PC-9 (cell line): ENCODE measurements at regions not wholly inside any gene's neighbourhood (a gene's known extent, or its start where the extent isn't known, plus 50 kb on each side); places are given as distances from the start of the nearest gene placed in this dataset.

ENCODE experiments used
- BruUV-seq: library from RNA; stranded (reverse); fragments of 400-500 nt; replicated peaks from 2 replicates; lab custom pipeline; 2021; lab: Mats Ljungman, UMichigan
- CTCF ChIA-PET: fragments of 300-600 bp; sonication (Branson Sonifier 250); formaldehyde crosslinking; loops from one replicate; lab custom pipeline; 2022; ENCODE audit warnings: antibody characterized with exemption; lab: Charles Lee
- POLR2A ChIA-PET: fragments of 300-600 bp; sonication (Branson Sonifier 250); formaldehyde crosslinking; loops from one replicate; lab custom pipeline; 2022; ENCODE audit warnings: antibody characterized with exemption; ENCODE audit not compliant: unreplicated experiment; lab: Charles Lee
- DNase-seq, 2 experiments: peaks; one replicate each; pipeline versions ENCODE4 v3.0.0 to v3.0.0-alpha.2; 2015 to 2022; ENCODE audit warnings: mixed read lengths in 1 of 2
- H2AFZ ChIP-seq: fragments of 200-600 bp; sonication (generic); 2 replicates; pipeline ENCODE4 v1.8.1; 2017; ENCODE audit warnings: antibody characterized with exemption
- H3F3A ChIP-seq: fragments of 200-600 bp; sonication (generic); 2 replicates; pipeline ENCODE4 v1.8.1; 2017; ENCODE audit warnings: antibody characterized with exemption, mild to moderate bottlenecking, low read depth; ENCODE audit not compliant: insufficient read depth
- H3K27ac ChIP-seq: fragments of 200-600 bp; sonication (generic); 2 replicates; pipeline ENCODE4 v1.6.1; 2016; ENCODE audit warnings: mixed run types
- H3K27me3 ChIP-seq: fragments of 200-600 bp; sonication (generic); 2 replicates; pipeline ENCODE4 v1.6.1; 2016; ENCODE audit warnings: low read depth, mixed run types; ENCODE audit not compliant: insufficient read depth
- H3K36me3 ChIP-seq: fragments of 200-600 bp; sonication (generic); 2 replicates; pipeline ENCODE4 v1.6.1; 2016; ENCODE audit warnings: low read depth, mixed run types
- H3K4me1 ChIP-seq: fragments of 200-600 bp; sonication (generic); replicated peaks from 2 replicates; pipeline ENCODE4 v1.6.1; 2016; ENCODE audit warnings: mixed run types; ENCODE audit not compliant: insufficient read depth
- H3K4me2 ChIP-seq: fragments of 200-600 bp; sonication (generic); 2 replicates; pipeline ENCODE4 v1.6.1; 2017; ENCODE audit warnings: mixed run types
- H3K4me3 ChIP-seq: fragments of 200-600 bp; sonication (generic); 2 replicates; pipeline ENCODE4 v1.6.1; 2016; ENCODE audit warnings: mixed run types
- H3K79me2 ChIP-seq: fragments of 200-600 bp; sonication (generic); 2 replicates; pipeline ENCODE4 v1.6.1; 2017; ENCODE audit warnings: low read depth, mixed run types
- H3K9me2 ChIP-seq: fragments of 200-600 bp; sonication (generic); 2 replicates; pipeline ENCODE4 v1.8.1; 2017; ENCODE audit warnings: mild to moderate bottlenecking; ENCODE audit not compliant: insufficient read depth
- H3K9me3 ChIP-seq: fragments of 200-600 bp; sonication (generic); 2 replicates; pipeline ENCODE4 v1.8.1; 2016; ENCODE audit warnings: low read depth; ENCODE audit not compliant: insufficient read depth
- H4K20me1 ChIP-seq: fragments of 200-600 bp; sonication (generic); 2 replicates; pipeline ENCODE4 v1.8.1; 2017; ENCODE audit not compliant: insufficient read depth
- EZH2 ChIP-seq: fragments of 200-600 bp; sonication (generic); IDR thresholded peaks from 2 replicates; pipeline ENCODE4 v1.8.0; 2017; ENCODE audit warnings: antibody characterized with exemption, low read depth
- intact Hi-C: fragments of 100-400 bp; cut with micrococcal nuclease; formaldehyde crosslinking; loops from one replicate; pipeline ENCODE4 v1.10.0; 2022; ENCODE audit not compliant: unreplicated experiment
- TF ChIP-seq, protein P1 (sequence below): fragments of 200-600 bp; sonication (generic); conservative IDR thresholded peaks from 2 replicates; pipeline ENCODE4 v1.6.1; 2017; ENCODE audit warnings: mixed run types, antibody characterized with exemption, mild to moderate bottlenecking, moderate library complexity

DNA sequence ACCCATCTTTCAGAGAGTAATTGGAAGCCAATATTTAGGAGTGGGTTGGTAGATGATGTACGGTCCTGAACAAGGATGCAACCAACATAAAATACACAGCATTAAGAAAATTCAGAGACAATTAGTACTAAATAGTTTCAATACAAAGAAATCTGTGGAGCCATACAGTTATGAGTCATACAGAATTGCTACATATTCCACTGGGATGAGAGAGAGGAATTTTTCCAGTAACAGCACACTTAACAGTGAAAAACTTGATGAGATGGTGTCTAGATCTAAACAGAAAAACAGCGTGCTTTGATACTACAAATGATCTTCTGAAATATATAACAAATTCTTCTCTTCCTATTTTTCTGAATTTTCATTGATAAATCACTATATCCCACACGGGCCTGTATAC, 1999.3 kb upstream of the CDH9 start:
- Histone ChIP-seq H3K27me3 (no peaks in the 10 kb centered on the region), H3K27ac (no peak overlapping the region), H3K4me3 (no peak overlapping the region), H3K79me2 (no peaks in the 10 kb centered on the region), H3K4me2 (no peak overlapping the region), H4K20me1 (no peaks in the 10 kb centered on the region), H3K4me1 (no peaks in the 10 kb centered on the region), H3K36me3 (no peaks in the 10 kb centered on the region), H3K9me2 (no peaks in the 10 kb centered on the region; the same call in 1 of the 2 replicates), H3K9me3 (no peaks in the 10 kb centered on the region), H3F3A (no peaks in the 10 kb centered on the region), H2AFZ (no peak overlapping the region)
- intact Hi-C loops, result no loop called here
- ChIA-PET POLR2A (no interaction called here), CTCF (no interaction called here)
- TF ChIP-seq, protein P1, sequence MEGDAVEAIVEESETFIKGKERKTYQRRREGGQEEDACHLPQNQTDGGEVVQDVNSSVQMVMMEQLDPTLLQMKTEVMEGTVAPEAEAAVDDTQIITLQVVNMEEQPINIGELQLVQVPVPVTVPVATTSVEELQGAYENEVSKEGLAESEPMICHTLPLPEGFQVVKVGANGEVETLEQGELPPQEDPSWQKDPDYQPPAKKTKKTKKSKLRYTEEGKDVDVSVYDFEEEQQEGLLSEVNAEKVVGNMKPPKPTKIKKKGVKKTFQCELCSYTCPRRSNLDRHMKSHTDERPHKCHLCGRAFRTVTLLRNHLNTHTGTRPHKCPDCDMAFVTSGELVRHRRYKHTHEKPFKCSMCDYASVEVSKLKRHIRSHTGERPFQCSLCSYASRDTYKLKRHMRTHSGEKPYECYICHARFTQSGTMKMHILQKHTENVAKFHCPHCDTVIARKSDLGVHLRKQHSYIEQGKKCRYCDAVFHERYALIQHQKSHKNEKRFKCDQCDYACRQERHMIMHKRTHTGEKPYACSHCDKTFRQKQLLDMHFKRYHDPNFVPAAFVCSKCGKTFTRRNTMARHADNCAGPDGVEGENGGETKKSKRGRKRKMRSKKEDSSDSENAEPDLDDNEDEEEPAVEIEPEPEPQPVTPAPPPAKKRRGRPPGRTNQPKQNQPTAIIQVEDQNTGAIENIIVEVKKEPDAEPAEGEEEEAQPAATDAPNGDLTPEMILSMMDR, result no peak
- no peak for TF ChIP-seq EZH2
- no TSS peak for BruUV-seq
- no peak for DNase-seq

DNA sequence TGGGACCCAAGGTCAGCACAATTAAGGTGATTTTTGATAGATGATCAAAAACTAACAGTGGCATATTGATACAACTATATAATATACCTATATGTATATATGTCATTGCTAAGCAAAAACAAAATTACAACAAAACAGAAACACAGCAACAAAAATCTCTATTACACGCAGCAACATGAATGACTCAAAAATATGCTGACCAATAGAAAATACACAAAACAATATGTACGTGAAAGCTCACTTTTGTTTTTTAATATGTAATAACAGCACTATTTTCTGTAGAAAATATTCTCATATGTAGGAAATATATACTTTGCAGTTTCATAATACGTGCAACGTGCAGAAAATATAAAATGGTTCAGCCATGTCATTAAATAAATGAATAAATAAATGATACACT, 1985.7 kb upstream of the CDH9 start:
- ChIA-PET POLR2A (no interaction called here), CTCF (no interaction called here)
- H3K36me3 ChIP-seq, result no peaks in the 10 kb centered on the region
- no peak overlapping the region for H3K27ac ChIP-seq
- H3K9me2 ChIP-seq, result no peaks in the 10 kb centered on the region
- H2AFZ ChIP-seq, result no peak overlapping the region
- BruUV-seq, result no TSS peak
- no peaks in the 10 kb centered on the region for H3K9me3 ChIP-seq
- no peaks in the 10 kb centered on the region for H3K4me1 ChIP-seq
- H4K20me1 ChIP-seq, result no peaks in the 10 kb centered on the region
- no peak for DNase-seq
- H3K27me3 ChIP-seq, result no peaks in the 10 kb centered on the region
- intact Hi-C loops, result no loop called here
- TF ChIP-seq, protein P1, result no peak
- H3F3A ChIP-seq, result no peaks in the 10 kb centered on the region
- no peak overlapping the region for H3K4me3 ChIP-seq
- H3K79me2 ChIP-seq, result no peaks in the 10 kb centered on the region
- no peak overlapping the region for H3K4me2 ChIP-seq

DNA sequence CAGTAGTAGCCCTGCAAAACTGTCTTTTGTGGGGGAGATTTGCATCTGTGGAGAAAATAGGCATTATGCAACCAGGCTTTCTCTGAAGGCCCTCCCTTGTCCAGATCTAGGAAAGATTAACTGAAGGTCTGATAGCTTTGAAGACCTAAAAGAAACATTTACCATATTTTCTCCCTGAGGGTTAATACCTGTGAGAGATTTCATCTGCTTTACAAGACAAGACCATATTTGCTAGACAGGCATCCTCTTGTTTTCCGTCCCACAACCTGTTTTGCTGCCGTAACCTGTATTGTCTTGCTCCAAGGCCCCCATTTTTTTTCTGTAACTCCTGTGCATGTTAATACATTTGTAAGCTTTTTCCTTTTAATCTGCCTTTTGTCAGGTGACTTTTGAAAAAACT, 1985.2 kb upstream of the CDH9 start:
- H3K79me2 ChIP-seq, result no peaks in the 10 kb centered on the region
- H3F3A ChIP-seq, result no peaks in the 10 kb centered on the region
- no peaks in the 10 kb centered on the region for H4K20me1 ChIP-seq
- no peaks in the 10 kb centered on the region for H3K4me1 ChIP-seq
- no peaks in the 10 kb centered on the region for H3K9me2 ChIP-seq
- no peaks in the 10 kb centered on the region for H3K9me3 ChIP-seq
- H3K4me3 ChIP-seq, result no peak overlapping the region
- no peak overlapping the region for H3K4me2 ChIP-seq
- DNase-seq, result no peak
- no peaks in the 10 kb centered on the region for H3K36me3 ChIP-seq
- intact Hi-C loops, result no loop called here
- ChIA-PET CTCF (no interaction called here), POLR2A (no interaction called here)
- H3K27ac ChIP-seq, result no peak overlapping the region
- BruUV-seq, result no TSS peak
- H3K27me3 ChIP-seq, result no peaks in the 10 kb centered on the region
- TF ChIP-seq, protein P1, result no peak
- TF ChIP-seq EZH2, result no peak
- H2AFZ ChIP-seq, result no peak overlapping the region
